Upper lobe of left lung (tissue), 4 donors: ENCODE measurements at regions not wholly inside any gene's neighbourhood (a gene's known extent, or its start where the extent isn't known, plus 50 kb on each side); places are given as distances from the start of the nearest gene placed in this dataset.

Experiments
- CTCF ChIP-seq, 6 experiments: fragments of 450-650 bp in 4 of 6; fragments of 200-600 bp in 2 of 6; sonication (generic) in 2 of 6; IDR thresholded peaks; one replicate each; pipeline ENCODE4 v1.5.1; 2016 to 2019; ENCODE audit warnings: antibody characterized with exemption in 6 of 6
- EP300 ChIP-seq, 4 donors: sonication (generic); formaldehyde crosslinking; IDR thresholded peaks; one replicate each; pipeline ENCODE4 v1.5.1; 2017; ENCODE audit warnings: antibody characterized with exemption in 4 of 4, control low read depth in 2 of 4
- POLR2A ChIP-seq, 4 donors: fragments of 450-650 bp; IDR thresholded peaks; one replicate each; pipeline ENCODE4 v1.5.1; 2016 to 2017; ENCODE audit warnings: antibody characterized with exemption in 4 of 4, mild to moderate bottlenecking in 2 of 4
- POLR2AphosphoS5 ChIP-seq, 2 donors: sonication (generic); formaldehyde crosslinking; IDR thresholded peaks; one replicate each; pipeline ENCODE4 v1.5.1; 2017; ENCODE audit warnings: antibody characterized with exemption in 2 of 2

GRCh38 chr14:38627163-38627562 is 371.3 kb upstream of the CLEC14A start:
- TF ChIP-seq POLR2A (IDR thresholded peaks at IDR 0.05) (no peak), CTCF (IDR thresholded peaks at IDR 0.05) (no peak), EP300 (IDR thresholded peaks at IDR 0.05) (no peak), POLR2AphosphoS5 (IDR thresholded peaks at IDR 0.05) (no peak)
